Mesothelial cell of epicardium (in vitro differentiated cells): ENCODE measurements at regions not wholly inside any gene's neighbourhood (a gene's known extent, or its start where the extent isn't known, plus 50 kb on each side); places are given as distances from the start of the nearest gene placed in this dataset.

Experiments
- DNase-seq, 2 experiments: peaks; one replicate each; pipeline ENCODE4 v3.0.0; 2021; ENCODE audit warnings: low spot score in 2 of 2; ENCODE audit not compliant: unreplicated experiment in 2 of 2
- H3K27ac Mint-ChIP-seq: 2 replicates; pipeline ENCODE4 v1.8.0; 2021; ENCODE audit warnings: mixed read lengths
- H3K27me3 Mint-ChIP-seq: 2 replicates; pipeline ENCODE4 v1.8.0; 2021; ENCODE audit warnings: low read depth, mixed read lengths
- H3K36me3 Mint-ChIP-seq: 2 replicates; pipeline ENCODE4 v1.8.0; 2021; ENCODE audit warnings: mixed read lengths
- H3K4me1 Mint-ChIP-seq: 2 replicates; pipeline ENCODE4 v1.8.0; 2021; ENCODE audit warnings: mixed read lengths
- H3K4me3 Mint-ChIP-seq: 2 replicates; pipeline ENCODE4 v1.8.0; 2021; ENCODE audit warnings: mild to moderate bottlenecking, moderate library complexity, mixed read lengths
- H3K9me3 Mint-ChIP-seq: 2 replicates; pipeline ENCODE4 v1.8.0; 2021; ENCODE audit warnings: mixed read lengths
- TF ChIP-seq, protein P1 (sequence below): fragments of 200-600 bp; sonication (generic); IDR thresholded peaks from one replicate; pipeline ENCODE4 v1.5.0; 2021; ENCODE audit warnings: antibody characterized with exemption; ENCODE audit not compliant: unreplicated experiment

DNA sequence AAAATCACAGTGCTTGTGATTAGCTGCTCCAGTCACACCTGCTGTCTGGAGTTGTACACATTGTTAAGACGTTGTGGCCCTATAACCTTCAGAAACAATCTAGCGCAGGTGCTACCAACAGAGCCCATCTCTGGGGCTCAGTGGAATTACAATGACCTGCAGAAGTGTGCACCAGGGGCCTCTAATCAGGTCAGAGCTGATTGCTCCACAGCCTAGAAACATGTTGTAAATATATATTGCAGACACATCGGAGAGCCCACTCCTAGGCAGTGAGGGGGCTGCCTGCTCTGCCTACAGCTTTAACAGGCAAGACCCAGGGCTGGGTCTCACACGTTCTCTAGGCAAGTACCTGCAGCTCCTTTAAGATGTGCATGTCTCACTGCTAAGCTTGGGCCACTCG lies 302.0 kb downstream of the SIPA1L2 start:
- Mint-ChIP-seq H3K9me3 (no peaks in the 10 kb centered on the region), H3K4me3 (no peak overlapping the region), H3K27ac (peak overlapping the region; percentile 79), H3K4me1 (peaks cover 36% of the 10 kb centered on the region), H3K36me3 (no peaks in the 10 kb centered on the region), H3K27me3 (no peaks in the 10 kb centered on the region)
- TF ChIP-seq, protein P1, sequence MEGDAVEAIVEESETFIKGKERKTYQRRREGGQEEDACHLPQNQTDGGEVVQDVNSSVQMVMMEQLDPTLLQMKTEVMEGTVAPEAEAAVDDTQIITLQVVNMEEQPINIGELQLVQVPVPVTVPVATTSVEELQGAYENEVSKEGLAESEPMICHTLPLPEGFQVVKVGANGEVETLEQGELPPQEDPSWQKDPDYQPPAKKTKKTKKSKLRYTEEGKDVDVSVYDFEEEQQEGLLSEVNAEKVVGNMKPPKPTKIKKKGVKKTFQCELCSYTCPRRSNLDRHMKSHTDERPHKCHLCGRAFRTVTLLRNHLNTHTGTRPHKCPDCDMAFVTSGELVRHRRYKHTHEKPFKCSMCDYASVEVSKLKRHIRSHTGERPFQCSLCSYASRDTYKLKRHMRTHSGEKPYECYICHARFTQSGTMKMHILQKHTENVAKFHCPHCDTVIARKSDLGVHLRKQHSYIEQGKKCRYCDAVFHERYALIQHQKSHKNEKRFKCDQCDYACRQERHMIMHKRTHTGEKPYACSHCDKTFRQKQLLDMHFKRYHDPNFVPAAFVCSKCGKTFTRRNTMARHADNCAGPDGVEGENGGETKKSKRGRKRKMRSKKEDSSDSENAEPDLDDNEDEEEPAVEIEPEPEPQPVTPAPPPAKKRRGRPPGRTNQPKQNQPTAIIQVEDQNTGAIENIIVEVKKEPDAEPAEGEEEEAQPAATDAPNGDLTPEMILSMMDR, result no peak
- no peak for DNase-seq

DNA sequence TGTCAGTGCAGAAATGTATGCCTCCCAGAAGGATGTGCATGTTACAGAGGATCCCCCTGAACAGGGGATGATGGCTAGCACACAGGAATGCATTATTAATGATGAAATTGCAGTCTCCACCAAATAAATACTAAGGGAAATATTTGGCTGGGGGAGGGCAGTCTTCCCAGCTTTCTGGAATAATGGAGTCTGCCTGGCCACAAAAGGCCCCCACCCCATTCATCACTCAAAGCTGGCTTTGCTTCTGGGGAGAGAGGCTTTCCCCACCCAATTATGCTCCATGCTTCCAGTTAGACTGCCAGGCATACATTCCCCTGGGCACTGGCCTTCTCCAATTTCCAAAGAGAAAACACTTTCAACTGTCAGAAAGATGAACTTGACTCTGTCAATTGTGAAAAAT lies 302.7 kb downstream of the SIPA1L2 start:
- no peaks in the 10 kb centered on the region for H3K36me3 Mint-ChIP-seq
- TF ChIP-seq, protein P1, result no peak
- no peak for DNase-seq
- H3K4me1 Mint-ChIP-seq, result peaks cover 39% of the 10 kb centered on the region
- no peaks in the 10 kb centered on the region for H3K9me3 Mint-ChIP-seq
- no peaks in the 10 kb centered on the region for H3K27me3 Mint-ChIP-seq
- no peak overlapping the region for H3K4me3 Mint-ChIP-seq
- peak overlapping the region; percentile 79 for H3K27ac Mint-ChIP-seq

DNA sequence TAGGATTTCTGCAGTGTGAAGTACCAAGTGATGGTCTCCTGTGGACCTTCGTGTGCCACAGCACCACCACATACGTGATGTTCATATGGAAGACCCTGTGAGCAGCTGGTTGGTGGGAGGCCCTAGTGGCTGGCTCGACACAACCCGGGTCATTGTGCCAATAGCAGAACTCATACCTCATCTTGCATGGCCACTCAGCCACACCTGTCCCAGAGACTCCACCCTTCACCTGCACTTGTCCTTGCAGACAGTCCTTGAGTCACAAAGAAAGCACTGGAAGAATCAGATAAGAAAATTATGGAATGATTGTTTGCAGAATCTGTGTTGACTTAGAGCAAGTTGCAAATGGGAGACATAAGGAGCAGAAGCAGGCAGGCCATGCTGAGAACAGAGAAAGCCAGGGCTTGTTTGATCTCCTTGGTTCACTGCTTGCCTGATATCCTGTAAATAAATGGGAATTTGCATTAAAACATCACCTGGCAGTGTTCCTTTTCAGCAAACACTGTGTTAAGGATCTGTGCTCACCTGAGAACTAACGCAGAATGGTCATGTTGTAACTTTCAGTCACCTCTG lies 307.7 kb downstream of the SIPA1L2 start:
- peaks cover 29% of the 10 kb centered on the region for H3K4me1 Mint-ChIP-seq

DNA sequence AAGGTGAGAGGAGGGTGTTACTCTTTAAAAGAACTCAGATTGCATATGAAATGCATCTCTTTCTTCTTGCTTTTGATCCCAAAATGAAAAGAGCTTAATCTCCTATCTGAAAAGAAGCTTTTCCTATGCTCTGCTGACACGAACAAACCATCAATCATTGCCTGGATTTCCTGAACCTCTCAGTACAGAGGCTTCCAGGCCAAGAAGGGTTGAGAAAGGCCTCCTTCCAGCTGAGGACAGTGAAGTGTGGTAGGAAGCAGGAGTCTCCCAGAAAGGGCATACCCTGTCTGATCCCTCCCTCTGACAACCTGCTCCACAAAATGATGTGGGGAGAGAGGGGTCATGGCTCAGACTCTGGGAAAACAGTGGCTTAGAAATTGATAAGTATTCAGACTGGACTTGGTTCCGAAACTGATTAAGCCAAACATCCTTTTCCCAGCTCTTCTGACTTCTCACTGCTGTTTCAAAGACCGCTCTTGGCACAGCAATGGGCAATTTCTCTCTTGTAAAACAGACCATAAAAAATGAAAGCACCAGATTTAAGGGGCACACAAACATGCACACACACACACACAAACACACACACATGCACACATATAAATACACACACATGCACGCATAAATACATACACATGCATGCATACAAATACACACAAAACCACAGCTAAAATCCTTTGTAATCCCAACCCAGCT lies 310.3 kb downstream of the SIPA1L2 start:
- no peak overlapping the region for H3K27ac Mint-ChIP-seq
- peaks cover 23% of the 10 kb centered on the region for H3K4me1 Mint-ChIP-seq
- TF ChIP-seq, protein P1, result no peak
- H3K9me3 Mint-ChIP-seq, result no peaks in the 10 kb centered on the region
- H3K4me3 Mint-ChIP-seq, result no peak overlapping the region
- no peaks in the 10 kb centered on the region for H3K36me3 Mint-ChIP-seq
- no peaks in the 10 kb centered on the region for H3K27me3 Mint-ChIP-seq
- DNase-seq, result no peak

More for the DNA sequence above, 307.7 kb downstream of the SIPA1L2 start:
- no peaks in the 10 kb centered on the region for H3K9me3 Mint-ChIP-seq
- no peaks in the 10 kb centered on the region for H3K27me3 Mint-ChIP-seq
- no peaks in the 10 kb centered on the region for H3K36me3 Mint-ChIP-seq
- H3K4me3 Mint-ChIP-seq, result no peak overlapping the region
- H3K27ac Mint-ChIP-seq, result no peak overlapping the region
- TF ChIP-seq, protein P1, result no peak
- no peak for DNase-seq

DNA sequence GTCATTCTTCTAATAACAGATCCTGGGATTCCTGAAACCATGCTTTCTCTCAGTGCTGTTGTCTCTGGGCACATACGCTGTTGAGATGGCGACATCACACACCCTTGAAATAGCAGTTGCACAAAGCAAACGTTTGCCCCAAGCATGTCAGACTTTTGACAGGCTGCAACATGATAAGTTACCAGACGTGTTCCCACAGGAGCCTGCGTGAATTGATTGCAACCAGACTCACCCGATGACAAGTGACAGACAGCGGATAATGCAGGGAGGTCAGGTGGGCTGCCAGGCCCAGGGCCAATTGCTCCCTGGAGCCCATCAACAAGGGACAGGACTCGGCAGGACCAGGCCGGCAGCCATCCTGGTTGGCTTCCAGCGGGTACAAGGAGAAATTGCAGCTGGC lies 310.9 kb downstream of the SIPA1L2 start:
- H3K27ac Mint-ChIP-seq, result no peak overlapping the region
- TF ChIP-seq, protein P1, result no peak

More for the DNA sequence above, 310.9 kb downstream of the SIPA1L2 start:
- peaks cover 22% of the 10 kb centered on the region for H3K4me1 Mint-ChIP-seq
- H3K36me3 Mint-ChIP-seq, result no peaks in the 10 kb centered on the region
- no peak for DNase-seq
- H3K4me3 Mint-ChIP-seq, result no peak overlapping the region
- H3K27me3 Mint-ChIP-seq, result no peaks in the 10 kb centered on the region
- H3K9me3 Mint-ChIP-seq, result no peaks in the 10 kb centered on the region
